Sciatic nerve (tissue), 2 donors: ENCODE measurements at regions not wholly inside any gene's neighbourhood (a gene's known extent, or its start where the extent isn't known, plus 50 kb on each side); places are given as distances from the start of the nearest gene placed in this dataset.
"Not testable (repeated sequence)": the region's sequence is repeated elsewhere in the genome, so short reads cannot be mapped to it uniquely, and the experiment has no call there.

Source experiments
- ATAC-seq: fragments of 200-7000 bp; cut with Tn5 transposase; one replicate; pipeline ENCODE4 v1.9.1; 2020; ENCODE audit warnings: mild to moderate bottlenecking, moderate library complexity
- DNase-seq: peaks from one replicate; pipeline ENCODE4 v3.0.0-alpha.2; 2020; ENCODE audit warnings: low spot score
- intact Hi-C: fragments of 100-400 bp; cut with DNase I; formaldehyde crosslinking; loops from one replicate; pipeline ENCODE4 v1.14.2; 2022
- donor health status: DM: no; HTN: no; CAD: no.
- donor health status: DM: no; HTN: no; CAD: no.

DNA sequence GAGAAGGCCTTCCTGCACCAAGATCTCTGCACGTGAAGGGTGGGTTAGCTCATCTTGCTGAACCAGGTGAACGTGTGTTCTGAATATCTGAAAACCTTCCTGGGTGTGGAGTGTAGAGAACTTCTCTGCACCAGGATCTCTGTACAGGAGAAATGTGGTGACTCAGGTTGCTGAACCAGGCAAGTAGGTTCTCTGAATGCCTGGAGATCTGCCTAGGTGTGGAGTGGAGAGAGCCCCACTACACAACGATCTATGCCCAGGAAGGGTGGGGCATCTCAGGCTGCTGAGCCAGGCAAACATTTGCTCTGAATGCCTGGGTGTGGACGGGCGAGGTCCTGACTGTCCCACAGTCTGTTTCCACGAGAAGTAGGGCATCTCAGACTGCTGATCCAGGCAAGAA is 1002.3 kb upstream of the KCND2 start:
- no peak for ATAC-seq
- intact Hi-C loops: no loop called here
- DNase-seq: no peak

DNA sequence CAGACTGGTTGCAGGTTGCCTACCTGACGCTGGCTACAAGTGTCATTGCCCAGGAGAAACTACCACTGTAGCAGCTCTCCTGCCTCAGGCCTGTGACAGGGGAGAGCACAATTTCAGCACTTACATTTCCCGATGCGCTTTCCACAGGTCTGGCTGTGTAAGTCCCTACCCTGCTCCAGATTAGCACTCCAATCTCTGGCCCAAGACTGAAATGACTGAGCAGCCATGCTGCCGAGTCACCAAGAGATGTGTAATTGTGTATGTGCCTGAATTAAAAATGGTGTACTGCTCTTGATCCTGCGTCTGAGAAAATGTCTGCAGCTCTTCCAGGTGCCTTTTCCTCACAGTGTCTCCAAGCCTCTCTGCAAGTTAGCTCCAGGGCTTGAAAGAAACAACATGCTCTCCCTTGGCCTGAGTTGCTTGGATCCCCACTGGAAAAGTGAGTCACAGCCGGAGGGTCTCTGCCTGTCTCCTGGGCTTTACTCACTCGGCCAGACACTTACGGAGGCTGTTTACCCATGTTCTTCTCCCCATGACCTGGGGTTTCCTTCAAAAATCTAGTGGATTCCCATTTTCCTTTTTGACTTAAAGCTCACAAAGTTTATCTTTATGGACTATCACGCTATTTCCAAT is 1001.7 kb upstream of the KCND2 start:
- no peak for DNase-seq
- ATAC-seq: no peak
- intact Hi-C loops: no loop called here

DNA sequence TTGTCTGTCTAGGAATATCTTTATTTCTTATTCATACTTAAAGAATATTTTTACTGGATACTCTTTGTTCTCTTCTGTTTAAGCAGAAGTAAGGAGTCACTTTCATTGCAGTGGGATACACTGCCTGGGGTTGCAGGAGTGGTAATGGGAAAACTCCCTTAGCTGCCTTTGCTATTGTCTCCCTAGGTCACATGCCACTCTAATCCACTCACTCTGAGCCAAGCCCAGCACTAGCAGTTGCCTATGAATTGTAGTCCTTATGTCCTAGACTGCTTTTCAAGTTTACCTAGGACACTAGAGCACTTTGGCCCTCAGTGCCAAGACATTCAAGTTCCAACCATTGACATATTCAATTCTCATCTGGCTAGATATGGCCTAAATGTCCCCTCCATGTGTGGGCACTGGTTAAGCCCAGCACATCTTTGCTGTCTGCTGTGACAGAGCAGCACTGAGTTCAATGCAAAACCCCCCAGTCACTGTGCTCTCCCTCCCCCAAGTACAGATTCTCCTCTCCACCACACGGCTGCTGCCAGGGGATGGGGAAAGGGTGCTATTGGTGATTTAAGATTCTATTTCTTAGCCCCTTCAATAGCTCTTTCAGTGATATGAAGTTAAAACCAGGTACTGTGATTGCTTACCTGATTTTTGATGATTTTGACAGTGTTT is 991.7 kb upstream of the KCND2 start:
- ATAC-seq: no peak
- DNase-seq: no peak
- intact Hi-C loops: no loop called here

DNA sequence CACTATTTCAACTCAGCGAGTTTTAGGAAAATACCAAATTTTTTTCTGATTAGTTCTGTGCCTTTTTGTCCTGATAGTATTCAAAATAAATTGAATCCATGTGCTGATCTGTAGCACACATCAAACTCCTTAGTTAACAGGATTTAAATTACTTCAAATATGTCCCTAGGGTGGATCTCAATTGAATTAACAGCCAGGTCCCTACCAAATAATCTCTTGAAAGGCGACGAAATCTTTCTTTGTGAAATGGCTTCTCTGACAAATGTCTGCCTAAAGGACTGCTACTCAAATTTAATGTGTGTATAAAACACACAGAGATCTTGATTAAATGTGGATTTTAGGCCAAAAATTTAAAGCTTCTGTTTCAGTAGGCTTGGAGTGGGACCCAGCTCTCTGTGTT is 989.6 kb upstream of the KCND2 start:
- intact Hi-C loops: no loop called here
- DNase-seq (no peak), ATAC-seq (no peak)

DNA sequence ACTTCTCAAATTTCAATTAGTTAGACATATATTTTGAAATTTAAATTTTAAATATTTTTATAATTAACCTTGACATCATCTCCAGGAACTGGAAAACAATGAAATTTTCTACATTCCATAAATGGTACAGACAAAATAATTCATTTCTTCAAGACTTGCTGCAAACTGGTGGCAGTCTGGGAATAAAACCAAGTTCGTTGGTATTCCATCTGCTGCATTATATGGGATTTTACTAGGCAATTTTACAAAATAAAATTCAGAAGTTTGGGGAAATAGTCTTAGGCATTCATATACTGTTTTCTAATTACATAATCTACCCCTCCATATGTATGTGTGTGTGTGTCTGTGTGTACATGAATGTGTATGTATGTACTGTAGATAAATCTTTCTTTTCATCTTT is 984.6 kb upstream of the KCND2 start:
- ATAC-seq (no peak), DNase-seq (no peak)
- intact Hi-C loops: no loop called here

DNA sequence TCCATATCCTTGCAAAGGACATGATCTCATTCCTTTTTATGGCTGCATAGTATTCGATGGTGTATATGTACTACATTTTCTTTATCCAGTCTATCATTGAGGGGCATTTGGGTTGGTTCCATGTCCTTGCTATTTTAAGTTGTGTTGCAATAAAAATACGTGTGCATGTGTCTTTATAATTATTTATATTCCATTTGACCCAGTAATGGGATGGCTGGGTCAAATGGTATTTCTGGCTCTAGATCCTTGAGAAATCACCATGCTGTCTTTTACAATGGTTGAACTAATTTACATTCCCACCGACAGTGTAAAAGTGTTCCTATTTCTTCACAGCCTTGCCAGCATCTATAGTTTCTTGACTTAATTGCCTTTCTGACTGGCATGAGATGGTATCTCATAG is 972.6 kb upstream of the KCND2 start:
- intact Hi-C loops, DNase-seq, ATAC-seq: not testable (repeated sequence)

DNA sequence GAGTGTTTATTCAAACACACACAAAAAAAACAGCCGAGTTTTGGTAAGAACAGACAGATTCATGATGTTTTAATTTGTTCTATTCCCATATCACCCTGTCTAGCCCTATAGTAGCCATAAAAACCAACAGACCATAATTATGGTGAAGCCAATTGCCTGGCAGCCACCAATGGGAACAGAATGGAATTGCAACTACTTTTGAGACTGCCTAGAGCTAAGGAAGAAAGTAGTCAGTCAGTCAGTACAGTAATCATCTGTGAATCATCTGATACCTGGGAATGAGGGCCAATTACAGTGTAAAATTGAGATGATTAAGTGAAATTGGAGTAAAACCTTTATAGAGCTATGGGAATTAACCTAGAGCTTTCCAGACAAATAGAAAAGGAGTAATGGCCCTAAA is 952.7 kb upstream of the KCND2 start:
- no peak for ATAC-seq
- intact Hi-C loops: no loop called here
- no peak for DNase-seq

DNA sequence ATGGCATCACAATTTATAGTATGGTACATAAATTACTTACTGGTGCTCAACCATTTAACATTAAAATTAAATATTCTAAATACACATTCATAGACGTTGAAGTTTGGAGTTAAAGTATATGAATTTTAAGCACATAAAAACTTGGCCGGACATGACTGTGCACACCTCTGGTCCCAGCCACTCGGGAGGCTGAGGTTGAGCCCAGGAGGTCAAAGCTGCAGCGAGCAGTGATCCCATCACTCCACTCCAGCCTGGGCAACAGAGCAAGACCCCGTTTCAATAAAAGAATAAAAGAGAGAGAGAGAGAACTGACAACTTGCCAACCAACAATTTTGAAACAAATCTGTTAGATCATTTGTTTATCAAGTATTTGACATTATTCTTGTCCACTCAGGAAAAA is 943.3 kb upstream of the KCND2 start:
- ATAC-seq (no peak), DNase-seq (no peak)
- intact Hi-C loops: loop anchor here (2.0 kb wide), 1 partner anchor 27 kb away; no protein-coding TSS in a partner anchor

DNA sequence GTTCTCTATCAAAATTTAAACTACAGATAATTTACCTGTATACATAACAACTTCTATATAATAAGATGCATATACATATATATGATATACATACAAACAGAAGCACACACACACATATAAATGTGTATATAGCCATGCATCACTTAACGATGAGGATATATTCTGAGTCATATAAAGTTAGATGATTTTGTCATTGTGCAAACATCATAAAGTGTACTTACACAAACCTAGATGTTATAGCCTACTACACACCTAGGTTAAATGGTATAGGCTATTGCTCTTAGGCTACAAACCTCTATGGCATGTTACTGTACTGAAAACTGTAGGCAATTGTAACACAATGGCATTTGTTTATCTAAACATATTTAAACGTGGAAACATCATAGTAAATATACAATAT is 937.6 kb upstream of the KCND2 start:
- intact Hi-C loops: no loop called here
- ATAC-seq: no peak
- DNase-seq: no peak

DNA sequence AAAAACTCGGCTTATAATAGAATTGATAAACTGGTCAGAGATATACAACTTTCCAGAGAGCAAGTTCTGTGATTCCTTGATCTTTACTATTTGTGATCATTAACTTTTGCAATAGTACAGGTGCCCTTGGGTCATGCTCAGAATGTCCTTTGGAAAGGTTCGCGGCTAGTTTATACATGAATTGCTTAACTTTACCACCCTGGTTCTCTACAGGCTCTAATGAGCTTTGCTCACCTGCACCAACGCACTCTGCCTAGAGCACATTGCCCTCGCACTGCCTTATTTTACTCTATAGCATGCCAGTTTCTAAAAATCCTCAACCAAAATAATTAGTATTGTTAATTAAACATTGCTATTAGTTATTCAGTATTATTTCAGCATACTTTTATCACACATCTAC is 931.2 kb upstream of the KCND2 start:
- intact Hi-C loops: no loop called here
- no peak for ATAC-seq
- DNase-seq: no peak

DNA sequence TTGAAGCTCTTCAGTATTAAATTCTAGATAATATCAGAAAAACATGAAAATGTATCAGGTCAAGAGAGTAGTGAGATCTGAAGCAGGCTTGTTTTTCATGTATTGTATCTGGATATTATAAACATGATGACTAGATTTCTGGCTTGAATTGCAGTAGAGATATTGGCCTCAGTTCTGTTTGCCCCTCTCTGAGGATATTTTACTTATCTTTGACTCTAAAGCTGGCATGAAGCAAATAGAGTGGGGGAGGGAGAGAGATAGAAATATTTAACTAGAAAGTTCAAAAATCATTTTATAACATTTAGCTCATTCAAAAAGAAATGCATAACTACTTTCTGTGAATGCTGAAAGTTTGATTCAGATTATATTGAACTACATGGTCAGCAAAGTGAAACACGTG is 929.7 kb upstream of the KCND2 start:
- DNase-seq (no peak), ATAC-seq (no peak)
- intact Hi-C loops: no loop called here

DNA sequence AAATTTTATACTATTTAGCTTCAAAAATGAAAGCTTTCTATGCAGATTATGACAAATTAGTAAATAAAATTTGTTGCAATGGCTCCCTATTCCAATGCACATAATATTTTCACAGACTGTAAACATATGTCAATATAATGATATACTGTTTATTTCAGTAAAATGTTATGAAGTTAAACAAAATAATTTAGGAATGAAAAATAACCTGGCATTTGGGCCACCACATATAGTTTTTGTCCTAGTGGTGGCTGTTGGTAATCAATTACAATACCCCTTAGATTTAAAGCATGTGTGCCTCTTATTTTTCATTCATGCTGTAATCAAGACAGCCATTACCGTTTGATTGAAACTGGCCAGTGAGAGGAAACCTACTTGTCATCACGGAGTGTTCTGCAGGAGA is 928.5 kb upstream of the KCND2 start:
- DNase-seq (no peak), ATAC-seq (no peak)
- intact Hi-C loops: no loop called here

DNA sequence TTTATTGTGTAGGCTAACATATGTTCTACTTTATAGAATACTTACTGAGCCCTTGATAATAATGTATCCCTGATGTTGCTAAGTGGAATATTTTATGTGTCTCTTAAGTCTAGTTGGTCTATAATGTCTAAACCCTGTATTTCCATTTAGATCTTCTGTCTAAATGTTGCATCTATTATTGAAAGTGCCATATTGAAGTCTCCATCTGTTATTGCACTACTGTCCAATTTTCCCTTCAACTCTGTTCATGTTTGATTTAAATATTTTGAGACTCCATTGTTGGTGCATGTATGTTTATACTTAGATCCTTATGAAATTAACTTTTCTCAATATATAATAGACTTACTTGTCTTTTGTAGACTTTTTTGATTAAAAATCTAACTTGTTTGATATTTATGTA is 924.5 kb upstream of the KCND2 start:
- intact Hi-C loops: no loop called here
- no peak for DNase-seq
- no peak for ATAC-seq

DNA sequence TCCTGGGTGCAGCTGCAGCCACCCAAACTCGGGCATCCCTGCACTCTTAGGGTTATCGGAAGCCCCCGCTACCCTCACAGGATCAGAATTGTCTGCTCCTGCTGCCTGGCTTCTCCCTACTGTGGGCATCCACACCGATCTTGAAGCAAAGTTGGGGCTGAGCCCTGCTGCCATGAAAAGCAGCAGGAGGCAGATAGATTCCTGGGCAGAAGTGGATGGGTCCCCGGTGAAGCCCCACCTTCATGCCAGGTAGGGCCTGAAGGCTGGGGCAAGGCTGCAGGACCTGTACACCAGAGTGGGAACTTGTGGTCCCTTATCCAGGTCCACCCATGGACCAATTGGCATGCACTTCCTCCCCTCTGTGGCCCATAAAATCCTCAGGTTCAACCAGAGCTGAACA is 922.6 kb upstream of the KCND2 start:
- intact Hi-C loops: no loop called here
- ATAC-seq: no peak
- no peak for DNase-seq

DNA sequence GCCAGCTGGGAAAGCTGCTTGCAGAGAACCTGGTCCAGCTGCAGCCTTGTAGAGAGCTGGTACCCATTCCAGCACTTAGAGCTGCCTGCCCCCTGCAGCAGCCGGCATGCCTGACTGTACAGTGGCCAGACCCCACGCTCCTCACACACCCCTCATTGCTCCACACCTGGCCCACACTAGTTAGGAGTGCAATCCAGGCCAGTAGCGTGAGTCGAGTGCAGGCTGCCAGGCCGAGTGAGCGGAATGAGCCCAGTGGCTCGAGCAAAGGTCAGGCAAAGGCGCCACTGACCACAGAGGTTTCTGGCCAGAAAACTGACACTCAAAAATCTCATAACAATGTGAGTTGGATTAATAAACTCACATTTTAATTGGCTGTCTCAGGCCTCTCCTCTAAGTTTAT is 921.7 kb upstream of the KCND2 start:
- DNase-seq: no peak
- intact Hi-C loops: no loop called here
- no peak for ATAC-seq

DNA sequence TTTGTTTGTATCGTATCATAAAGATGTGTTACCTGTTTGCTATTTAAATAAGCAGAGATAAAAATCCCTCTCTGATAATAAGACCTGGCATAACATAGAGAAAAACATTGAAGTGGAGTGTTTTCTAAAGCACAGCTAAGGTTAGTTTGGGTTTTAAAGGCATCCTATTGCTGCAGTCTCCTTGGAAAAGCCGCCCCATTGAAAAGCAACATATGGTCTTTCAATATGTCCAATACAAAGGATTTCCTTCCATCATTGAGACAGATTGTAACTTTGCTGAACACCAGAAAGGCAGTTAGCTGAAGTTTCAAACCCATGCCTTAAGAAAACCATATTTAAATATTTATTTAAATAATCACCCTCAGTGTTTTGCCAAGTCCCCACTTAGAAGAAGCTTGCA is 898.5 kb upstream of the KCND2 start:
- ATAC-seq: no peak
- intact Hi-C loops: no loop called here
- no peak for DNase-seq

DNA sequence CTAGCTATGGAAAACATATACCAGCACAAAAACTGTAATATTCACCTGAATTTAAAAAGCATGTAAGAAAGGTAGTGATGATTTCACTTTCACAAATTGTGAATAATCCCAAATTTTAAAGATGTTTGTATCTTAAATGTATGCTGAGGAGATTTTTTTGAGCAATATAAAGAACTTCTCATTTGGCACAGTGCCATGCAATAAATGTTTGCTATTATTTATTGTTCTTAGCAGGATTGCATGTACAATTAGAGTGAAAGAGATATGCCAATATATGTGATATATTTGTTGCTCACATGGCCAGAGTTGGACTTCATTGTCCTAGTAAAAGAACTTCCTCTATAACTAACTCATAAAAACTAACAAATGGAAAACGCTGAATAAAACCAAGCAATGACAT is 895.1 kb upstream of the KCND2 start:
- DNase-seq (no peak), ATAC-seq (no peak)
- intact Hi-C loops: no loop called here

DNA sequence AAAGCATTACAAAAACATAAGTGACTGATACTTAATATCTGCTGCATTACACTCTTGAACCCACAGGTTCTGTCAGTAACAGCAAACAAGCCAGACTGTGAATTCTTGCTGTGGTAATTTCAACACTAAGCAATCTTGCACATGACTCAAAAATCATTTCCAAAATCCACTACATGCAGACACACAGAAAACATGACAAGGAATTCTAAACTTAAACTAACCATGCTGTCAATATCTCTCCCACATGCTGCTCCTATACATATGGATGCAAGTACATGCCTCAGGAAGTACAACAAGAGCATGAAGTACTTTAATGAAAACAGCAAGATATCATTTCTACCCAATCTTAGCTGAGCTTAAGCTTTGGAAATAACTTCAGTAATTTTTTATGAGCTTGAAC is 890.2 kb upstream of the KCND2 start:
- intact Hi-C loops: no loop called here
- ATAC-seq (no peak), DNase-seq (no peak)

DNA sequence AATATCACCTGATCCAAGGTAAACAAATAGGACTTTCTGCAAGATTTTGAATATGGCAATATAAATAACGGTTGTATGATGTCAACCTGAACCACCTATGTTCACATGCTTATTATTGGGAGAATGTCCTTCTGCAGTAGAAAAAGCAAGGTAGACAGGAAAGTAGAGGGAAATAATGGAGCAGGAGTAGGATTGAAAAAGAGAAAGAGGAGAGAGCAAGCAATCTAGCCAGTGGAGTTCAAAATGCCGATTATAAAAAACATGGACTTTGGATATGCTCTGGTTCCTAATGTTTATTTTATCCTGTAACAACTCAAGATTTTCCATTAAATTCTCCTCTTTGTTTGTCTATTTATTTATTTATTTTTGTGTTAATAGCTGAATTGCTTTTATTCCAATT is 878.0 kb upstream of the KCND2 start:
- ATAC-seq (no peak), DNase-seq (no peak)
- intact Hi-C loops: no loop called here

DNA sequence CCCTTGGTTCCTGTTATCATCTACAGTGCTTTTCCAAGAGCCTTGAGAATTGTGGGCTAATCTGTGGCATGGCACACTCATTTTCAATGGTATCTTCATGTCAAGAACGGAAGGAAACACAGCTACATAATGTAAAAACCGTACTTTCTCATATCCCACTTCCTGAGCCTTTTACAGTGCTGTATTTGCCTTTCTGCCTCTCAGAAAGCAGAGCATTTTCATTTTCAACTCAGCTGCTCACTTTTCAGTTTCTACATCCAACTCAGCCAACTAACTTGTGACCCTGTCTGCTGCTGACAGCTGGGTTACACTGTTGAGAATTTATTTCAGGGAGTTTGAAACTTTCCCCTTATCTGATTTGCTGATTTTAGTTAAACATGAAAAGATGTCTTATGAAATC is 875.8 kb upstream of the KCND2 start:
- intact Hi-C loops: no loop called here
- DNase-seq (no peak), ATAC-seq (no peak)

DNA sequence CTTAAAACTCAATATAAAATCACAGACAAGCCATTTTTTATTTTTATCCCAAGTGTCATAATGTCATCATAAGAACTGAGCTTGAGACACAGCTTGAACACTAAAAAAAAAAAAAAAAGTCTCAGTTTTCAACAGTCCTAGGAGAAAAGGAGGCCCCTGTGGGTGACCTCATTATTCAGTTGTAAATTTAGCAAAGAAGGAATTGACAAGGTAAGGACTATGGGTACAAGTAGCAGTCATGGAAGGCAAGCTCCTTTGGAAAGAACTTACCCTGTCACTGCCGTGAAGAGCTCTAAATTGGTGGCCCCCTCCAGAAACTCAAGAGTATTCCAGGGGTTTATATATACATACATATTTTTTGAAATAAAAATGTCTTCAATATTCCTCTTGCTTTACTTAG is 864.4 kb upstream of the KCND2 start:
- DNase-seq: no peak
- intact Hi-C loops: no loop called here
- no peak for ATAC-seq
